GM18520 (cell line): ENCODE measurements at regions not wholly inside any gene's neighbourhood (a gene's known extent, or its start where the extent isn't known, plus 50 kb on each side); places are given as distances from the start of the nearest gene placed in this dataset.
"Not testable (repeated sequence)": the region's sequence is repeated elsewhere in the genome, so short reads cannot be mapped to it uniquely, and the experiment has no call there.

Source experiments
- ATAC-seq: cut with Tn5 transposase; IDR thresholded peaks from one replicate; pipeline ENCODE4 v1.9.1; 2021; ENCODE audit not compliant: unreplicated experiment

DNA sequence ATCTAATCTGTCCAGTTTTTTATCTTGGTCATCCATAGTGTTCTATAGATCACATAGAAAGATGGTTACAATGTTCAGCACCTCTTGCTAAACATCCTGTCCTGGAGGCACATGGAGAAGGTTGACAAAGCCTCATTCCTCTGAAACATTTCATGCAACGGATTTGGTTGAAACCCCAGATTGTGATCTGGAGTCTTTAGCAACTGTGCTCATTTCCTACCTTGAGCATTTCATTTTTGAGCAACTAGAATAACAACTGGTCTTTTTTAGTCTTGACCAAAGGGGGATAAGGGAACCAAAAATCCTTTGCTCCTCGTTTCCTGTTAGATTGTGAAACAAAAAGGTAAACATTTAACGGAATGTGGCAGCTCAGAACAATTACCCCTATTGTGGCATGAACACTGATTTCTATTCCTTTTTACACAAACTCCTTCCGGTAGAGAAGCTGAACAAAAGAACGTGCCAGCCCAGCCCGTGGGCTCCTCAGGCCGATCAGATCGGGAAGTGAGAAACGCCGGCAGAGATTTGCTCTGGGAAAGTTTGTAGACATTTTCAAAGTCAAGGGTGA, 94.7 kb upstream of the ERRFI1 start:
- no peak for ATAC-seq

DNA sequence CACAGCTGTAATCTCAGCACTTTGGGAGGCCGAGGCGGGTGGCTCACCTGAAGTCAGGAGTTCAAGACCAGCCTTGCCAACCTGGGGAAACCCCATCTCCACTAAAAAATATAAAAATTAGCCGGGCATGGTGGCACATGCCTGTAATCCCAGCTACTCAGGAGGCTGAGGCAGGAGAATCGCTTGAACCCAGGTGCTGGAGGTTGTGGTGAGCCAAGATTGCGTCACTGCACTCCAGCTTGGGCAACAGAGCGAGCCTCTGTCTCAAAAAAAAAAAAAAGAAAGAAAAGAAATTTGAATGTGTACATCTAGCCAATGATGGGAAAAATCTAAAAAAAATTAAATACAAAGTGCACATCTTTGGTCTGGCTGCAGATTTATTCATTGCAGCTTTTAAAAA, 92.6 kb upstream of the ERRFI1 start:
- not testable (repeated sequence) for ATAC-seq

DNA sequence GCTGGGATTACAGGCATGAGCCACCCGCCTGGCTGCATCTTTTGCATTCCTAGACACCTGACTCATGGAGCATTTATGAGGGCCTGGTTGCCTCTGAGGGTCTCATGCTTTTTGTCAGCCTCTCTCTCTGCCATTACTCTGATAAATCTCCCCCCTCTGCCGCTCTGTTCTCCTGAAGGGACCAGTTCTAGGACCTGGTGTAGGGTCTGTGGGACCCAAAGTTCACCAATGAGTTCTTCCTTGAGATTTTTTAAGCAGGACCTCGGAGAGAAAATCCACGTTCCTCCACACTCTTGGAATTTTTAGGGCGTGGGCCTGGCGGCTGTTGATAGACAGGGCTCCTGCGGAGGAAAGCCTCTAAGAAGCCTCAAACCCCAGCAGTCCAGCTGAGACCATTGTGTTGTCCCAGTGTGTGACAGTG, 91.9 kb upstream of the ERRFI1 start:
- no peak for ATAC-seq

DNA sequence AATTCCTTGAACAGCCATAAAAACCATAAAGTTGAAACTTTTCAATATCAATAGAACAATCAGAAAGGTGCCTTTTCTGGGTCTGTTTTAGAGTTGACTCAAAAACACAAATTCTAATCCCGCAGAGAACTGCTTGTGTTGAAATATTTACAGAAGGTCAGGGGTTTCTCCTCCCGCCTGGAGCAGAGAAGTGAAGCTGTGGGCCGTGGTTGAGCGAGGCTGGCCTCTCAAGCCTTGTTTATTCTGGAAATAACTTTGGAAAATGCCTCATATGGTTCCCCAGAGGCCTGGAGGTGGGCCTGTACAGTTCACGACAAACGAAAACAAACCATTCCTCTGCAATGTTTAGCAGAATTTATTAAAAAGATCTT, 90.8 kb upstream of the ERRFI1 start:
- ATAC-seq = no peak

DNA sequence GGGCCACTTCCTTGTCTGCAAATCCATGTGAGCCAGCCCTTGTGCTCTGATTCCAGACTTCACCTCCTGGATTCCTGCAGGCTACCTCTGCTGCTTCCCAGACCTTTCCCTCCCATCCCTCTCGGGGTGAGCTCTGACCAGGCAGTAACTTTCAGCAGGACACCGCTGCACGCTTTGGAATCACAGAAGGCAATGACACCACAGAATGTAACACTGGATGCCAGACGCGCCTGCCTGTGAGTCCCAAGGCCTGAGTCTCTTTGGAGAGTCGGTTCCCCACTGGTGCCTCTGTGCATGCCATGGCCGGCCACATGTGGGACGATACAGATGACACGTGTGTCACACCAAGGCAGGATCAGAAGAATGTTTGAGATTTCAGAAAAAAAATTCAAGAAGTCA, 89.7 kb upstream of the ERRFI1 start:
- no peak for ATAC-seq

DNA sequence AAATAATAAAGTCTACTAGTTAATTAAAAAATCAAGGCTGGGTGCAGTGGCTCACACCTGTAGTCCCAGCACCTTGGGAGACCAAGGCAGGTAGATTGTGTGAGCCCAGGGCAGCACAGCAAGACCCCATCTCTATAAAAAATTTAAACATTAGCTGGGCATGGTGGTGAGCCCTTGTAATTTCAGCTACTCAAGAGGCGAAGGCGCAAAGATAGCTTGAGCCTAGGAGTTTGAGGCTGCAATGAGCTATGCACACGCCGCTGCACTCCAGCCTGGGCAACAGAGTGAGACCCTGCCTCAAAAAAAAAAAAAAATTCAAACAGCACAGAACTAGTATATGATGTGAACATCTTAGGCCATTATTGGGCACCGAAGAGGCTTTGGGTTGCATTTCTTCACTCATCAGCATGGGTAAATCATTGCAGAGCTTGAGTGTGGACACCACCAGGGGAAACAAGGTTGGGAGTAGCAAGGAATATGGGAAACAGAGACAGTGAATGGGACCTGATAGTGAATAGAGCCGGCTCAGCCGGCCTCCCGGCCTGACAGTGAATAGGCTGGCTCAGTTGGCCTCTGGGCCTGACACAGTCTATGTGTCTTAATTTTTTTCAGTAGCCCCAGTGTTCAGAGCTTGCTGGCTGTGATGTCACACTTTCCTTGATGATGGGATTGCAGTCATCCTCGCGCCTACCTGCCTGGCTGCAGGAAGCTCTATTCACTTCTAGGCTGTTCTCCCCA, 89.1 kb upstream of the ERRFI1 start:
- ATAC-seq = no peak

DNA sequence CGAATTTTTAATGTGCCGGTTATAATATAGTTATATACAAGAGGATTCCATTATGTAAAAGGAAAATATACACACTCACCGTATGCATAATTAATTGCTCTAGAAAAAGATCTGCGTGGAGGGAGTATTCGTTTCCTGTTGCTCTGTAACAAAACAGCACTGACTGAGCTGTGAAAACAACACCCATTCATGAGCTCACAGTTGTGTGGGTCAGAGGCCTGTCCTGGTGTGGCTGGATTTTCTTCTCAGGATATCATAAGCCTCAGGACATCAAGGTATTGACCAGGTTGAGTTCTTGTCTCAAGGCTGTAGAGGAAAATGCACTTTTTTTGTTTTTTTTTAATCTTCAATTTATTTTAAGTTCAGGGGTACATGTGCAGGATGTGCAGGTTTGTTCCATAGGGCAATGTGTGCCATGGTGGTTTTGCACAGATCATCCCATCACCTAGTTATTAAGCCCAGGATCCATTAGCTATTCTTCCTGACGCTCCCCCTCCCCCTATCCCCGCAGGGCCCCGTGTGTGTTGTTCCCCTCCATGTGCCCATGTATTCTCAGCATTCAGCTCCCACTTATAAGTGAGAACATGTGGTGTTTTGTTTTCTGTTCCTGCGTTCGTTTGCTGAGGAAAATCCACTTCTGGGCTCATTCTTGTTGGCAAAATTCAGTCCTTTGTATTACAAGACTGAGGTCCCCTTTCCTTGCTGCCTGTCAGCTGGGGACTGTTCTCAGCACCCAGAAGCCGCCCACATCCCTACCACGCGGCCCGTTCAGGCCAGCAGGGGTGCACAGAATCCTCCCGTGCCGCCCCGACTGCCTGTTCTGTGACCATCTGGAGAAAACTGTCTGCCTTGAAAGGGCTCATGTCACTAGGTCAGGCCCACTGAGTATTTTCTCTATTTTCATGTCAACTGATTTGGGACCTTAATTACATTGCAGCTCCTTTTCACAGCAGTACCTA, 87.4 kb upstream of the ERRFI1 start:
- no peak for ATAC-seq

DNA sequence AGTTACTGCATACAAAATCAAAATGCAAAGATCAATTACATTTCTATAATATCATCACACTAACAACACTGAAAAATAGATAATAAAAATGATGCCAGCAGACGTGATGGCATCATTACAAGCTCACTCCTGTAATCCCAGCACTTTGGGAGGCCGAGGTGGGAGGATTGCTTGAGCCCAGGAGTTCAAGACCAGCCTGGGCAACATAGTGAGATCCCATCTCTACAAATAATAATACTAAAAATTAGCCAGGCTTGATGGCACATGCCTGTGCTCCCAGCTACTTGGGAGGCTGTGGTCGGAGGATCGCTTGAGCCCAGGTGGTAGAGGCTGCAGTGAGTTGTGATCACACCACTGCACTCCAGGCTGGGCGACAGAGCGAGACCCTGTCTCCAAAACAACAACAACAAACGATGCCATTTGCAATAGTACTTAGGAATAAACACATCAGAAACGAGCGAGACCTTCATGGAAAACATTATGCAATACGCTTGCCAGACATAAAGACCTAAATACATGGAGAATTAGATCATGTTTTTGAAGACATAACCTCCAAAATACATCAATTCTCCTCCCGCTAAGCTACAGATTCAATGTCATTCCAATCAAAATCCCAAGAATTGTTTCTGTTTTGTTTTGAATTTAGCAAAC, 86.6 kb upstream of the ERRFI1 start:
- ATAC-seq = no peak

DNA sequence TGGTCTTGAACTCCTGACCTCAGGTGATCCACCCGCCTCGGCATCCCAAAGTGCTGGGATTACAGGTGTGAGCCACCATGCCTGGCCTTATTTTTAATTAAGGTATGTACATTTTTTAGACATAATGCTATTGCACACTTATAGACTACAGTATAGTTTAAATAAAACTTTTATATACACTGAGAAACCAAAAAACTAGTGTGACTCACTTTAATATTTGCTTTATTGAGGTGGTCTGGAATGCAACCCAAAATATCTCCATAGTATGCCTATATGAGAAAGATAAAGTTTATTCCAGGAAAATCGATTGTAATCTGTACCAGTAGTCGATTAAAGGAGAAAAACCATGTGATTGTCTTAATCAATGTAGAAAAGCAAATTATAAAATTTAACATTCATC, 85.5 kb upstream of the ERRFI1 start:
- ATAC-seq = no peak

DNA sequence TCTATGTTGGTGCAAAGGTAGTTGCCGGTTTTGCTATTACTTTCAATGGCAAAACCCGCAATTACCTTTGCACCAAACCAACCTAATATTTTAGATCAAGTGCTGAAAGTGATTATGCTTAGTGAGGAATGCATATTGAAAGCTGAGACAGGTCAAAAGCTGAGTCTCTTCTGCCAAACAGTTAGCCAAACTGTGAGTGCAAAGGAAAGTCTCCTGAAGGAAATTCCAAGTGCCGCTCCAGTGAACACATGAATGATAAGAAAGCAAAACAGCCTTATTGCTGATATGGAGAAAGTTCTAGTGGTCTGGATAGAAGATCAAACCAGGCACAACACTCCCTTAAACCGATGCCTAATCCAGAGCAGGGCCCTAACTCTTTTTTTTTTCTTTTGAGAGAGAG, 83.1 kb upstream of the ERRFI1 start:
- ATAC-seq = no peak

DNA sequence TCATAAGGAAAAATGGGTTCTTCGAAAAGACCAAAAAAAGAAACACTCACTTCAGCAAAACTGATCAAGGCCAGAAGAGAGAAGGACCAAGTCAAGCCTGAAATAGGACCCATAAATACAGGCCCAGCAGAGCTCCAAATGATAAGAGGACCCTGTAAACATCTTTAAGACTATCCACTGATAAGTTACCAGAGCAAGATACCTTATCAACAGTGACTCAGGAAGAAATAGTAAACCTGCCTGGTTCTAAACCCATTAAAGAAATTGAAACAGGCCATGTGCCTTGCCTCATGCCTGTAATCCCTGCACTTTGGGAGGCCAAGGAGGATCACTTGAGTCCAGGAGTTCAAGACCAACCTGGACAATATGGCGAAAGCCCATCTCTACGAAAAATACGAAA, 81.8 kb upstream of the ERRFI1 start:
- no peak for ATAC-seq

DNA sequence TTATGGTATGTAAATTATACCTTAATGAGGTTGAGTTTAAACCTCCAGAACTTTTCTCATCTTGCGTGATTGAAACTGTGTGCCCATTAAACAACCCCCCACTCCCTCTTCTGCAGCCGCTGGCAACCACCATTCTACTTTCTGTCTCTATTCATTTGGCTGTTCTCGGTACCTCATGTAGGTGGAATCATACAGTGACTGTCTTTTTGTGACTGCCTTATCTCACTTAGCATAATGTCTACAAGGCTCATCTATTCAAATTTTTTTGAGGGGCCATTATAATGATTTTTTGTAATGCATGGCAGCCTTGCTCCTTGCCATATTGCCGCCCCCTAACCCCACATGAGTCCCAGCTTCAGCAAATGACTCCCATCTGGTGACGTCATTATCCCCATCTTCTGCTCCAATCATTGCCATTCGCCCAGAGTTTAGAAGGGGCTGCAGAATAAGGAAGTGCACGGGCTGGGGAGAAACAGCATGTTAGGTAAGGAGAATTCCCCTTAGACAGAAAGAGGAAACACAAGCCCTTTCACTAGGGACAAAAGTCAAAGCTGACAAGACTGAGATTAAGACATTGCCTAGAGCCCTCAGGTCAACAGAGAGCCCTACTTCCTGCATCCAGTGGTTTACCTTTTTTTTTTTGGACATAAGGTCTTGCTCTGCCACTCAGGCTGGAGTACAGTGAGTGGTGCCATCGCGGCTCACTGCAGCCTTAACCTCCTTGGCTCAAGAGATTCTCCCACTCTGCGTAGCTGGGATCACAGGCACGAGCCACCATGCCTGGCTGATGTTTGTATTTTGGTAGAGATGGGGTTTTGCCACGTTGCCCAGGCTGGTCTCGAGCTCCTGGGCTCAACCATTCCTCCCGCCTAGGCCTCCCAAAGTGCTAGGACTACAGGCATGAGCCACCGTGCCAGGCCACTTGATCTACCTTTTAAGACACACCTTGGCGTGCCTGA, 78.4 kb upstream of the ERRFI1 start:
- no peak for ATAC-seq

DNA sequence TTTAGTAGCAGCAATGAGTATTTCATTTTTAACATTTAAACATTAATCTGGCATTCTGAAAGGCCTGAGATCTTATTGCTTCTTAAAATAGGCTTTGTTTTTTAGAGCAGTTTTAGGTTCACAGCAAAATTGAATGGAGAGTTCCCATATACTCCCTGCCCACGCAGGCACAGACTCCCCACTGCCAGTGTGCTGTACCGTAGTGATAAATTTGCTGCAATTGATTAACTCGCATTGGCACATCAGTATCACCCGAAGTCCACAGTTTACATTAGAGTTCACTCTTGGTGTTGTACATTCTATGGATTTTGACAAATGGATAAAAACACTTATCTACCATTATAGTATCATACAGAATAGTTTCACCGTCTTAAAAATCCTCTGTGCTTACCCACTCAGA, 71.8 kb upstream of the ERRFI1 start:
- ATAC-seq = no peak

DNA sequence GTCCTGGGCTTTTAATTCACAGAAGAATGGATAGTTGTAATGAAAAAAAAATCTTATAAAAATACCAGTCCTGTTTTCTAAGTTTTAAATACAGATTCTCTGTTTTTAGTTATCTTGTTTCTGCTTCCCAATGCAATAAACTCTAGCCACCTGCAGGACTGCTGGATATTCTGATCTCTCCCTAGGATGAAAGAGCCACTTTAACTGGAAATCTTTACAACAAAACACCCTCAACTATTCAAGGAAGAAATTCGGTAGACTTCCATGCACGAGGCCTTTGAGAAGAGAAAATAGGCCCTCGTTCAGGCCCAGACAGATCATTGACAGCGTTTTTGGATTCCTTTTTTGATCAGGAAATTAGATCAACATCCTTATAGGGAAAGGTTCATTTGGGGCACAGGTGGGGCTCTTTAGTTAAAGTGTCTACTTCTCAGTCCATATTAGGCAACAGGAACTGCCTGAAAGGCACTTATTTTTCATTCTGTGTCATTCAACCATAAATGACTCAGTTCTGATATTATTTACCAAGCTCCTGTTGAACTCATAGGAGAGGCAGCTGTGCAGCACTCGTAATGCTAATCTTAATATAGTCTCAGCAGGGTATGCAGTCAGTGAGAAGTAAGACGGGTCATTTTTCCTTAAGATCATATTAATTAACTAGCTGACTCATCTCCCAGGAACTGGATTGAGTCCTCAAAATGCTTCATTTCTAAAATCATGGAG, 71.1 kb upstream of the ERRFI1 start:
- peak; percentile 63 for ATAC-seq

DNA sequence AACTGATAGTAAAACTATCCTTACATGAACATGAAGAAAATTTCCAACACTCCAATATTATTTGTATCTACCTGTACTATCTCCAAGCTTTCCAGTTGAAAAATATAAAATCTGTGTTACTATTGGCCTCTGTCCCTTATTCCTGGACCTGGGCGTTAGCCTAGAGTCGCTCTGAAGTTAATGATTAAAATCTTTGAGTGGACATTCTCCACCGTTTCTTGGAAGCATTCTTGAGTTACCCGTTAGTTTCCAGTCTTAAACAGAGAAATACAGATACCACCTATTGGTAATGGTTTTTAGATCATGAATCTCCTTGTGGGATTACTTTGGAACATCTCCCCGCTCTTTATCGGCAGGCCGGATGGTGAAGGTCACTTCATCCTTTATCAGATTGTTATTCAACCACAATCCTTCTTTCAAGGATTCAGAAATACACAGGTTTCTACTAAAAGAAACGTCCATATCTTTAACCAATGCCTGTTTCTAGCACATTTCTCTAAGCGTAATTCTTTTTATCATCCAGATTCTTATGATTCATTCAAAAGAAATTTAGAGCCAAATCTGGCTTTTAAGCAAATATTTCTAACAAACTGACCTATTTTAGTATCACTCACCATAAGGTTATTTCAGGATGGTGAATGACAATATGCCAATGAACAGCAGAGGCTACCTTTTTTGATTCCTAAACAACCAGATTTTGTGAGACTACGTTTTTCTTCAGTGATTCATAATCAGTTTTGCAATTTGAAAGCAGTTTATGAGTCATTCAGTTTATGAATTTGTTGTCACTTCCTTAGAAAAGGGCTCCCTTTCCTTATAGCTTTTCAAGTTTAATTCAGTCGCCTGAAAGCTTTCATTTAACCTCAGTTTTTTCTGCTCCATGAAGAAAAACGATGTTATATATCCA, 70.2 kb upstream of the ERRFI1 start:
- no peak for ATAC-seq

DNA sequence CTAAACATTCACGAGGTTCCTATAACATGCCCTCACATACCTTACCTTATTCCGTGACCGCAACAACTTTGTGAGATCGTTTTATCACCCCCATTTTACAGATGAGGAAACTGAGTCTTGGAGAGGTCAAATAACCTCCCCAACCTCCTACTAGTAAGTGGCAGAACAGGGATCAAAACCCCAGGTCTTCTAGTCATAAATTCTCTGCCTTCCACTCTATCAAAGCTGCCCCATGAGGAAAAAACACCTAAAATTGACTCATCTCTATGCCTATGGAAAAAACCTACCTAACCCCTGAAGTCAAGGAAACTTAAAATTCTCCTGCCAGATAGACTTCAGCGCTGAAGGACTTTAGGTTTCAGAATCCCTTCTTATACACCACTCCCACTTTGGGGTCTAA, 69.5 kb upstream of the ERRFI1 start:
- ATAC-seq = no peak

DNA sequence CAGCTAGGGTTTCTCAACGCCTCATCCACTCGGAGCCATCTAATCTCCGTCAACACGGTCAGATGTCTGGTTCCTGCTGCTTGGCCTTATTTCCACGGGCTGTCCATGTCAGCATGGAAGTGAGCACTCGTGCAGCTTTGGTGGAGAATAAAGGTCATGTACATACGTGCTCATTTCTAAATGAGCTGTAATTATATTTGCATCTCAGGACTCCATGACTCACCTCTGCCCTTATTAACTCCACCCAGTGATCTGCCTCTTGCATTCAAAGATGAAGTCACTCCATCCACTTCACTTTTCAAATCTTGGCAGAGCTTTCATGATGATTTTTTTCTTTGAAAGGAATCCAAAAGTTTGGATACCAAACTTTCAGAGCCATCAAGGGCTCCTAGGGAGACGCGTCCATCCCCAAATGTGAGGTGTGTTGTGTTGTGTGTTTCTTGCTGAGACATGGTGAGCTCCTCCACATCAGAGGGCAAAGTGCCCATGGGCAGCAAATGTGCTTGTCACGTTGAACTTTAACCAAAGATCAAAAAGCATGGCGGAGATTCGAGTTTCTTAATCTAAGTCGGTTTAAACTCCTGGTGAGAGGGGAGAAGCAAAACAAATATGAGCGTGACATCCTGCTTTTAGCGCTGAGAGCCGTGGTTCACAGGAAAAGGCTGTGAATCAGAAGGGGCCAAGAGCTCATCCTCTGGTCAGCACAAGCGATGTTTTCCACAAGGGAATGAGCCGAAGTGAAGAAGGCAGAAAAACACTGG, 68.6 kb upstream of the ERRFI1 start:
- ATAC-seq = no peak
